K562 (cell line): ENCODE measurements at regions not wholly inside any gene's neighbourhood (a gene's known extent, or its start where the extent isn't known, plus 50 kb on each side); places are given as distances from the start of the nearest gene placed in this dataset.

ENCODE experiments used
- ATAC-seq: fragments of 200-7000 bp; cut with Tn5 transposase; 3 replicates; pipeline ENCODE4 v1.9.1; 2020; ENCODE audit warnings: moderate library complexity
- BruUV-seq: library from RNA; stranded (reverse); fragments of 400-500 nt; replicated peaks from 2 replicates; lab custom pipeline; 2021; lab: Mats Ljungman, UMichigan
- CTCF ChIA-PET: fragments of 300-600 bp; formaldehyde crosslinking; extraction: SDS; loops from one replicate; lab custom pipeline; 2021; ENCODE audit warnings: low intra/inter-chr PET ratio; lab: Yijun Ruan, JAX
- POLR2A ChIA-PET: fragments of 300-600, 350-650 bp; sonication (Branson Sonifier 250); formaldehyde crosslinking; extraction: SDS; loops from one replicate; lab custom pipeline; 2021; ENCODE audit warnings: antibody characterized with exemption, inconsistent platforms; lab: Yijun Ruan, JAX
- DNase-seq, 4 experiments: peaks; one replicate each; pipeline versions ENCODE4 v3.0.0 to v3.0.0-alpha.2; 2011 to 2018; ENCODE audit warnings: low spot score in 3 of 4, mixed read lengths in 3 of 4; ENCODE audit errors: extremely low read depth in 1 of 4
- FAIRE-seq: peaks from 2 replicates; lab custom pipeline; 2011; peaks lifted over from hg19 to GRCh38; lab: Jason Lieb, UNC
- H2AFZ ChIP-seq: 2 replicates; pipeline ENCODE4 v1.6.0; 2011; ENCODE audit warnings: low read depth, low read length, control low read depth, inconsistent platforms
- H3K27ac ChIP-seq: fragments of 200-600 bp; 3 replicates; pipeline ENCODE4 v1.8.0; 2011; ENCODE audit warnings: low read depth, mild to moderate bottlenecking, control low read depth, inconsistent platforms, low read length, moderate library complexity, mixed read lengths; ENCODE audit errors: extremely low read depth
- H3K27me3 ChIP-seq, 2 experiments: fragments of 300-600 bp in 1 of 2; 2 replicates in 1 of 2; 3 replicates in 1 of 2; pipeline versions ENCODE4 v1.6.0 to v1.8.0; 2011; ENCODE audit warnings: inconsistent platforms in 2 of 2, low read length in 2 of 2, mild to moderate bottlenecking in 1 of 2, mixed read lengths in 1 of 2, moderate library complexity in 1 of 2; ENCODE audit not compliant: control insufficient read depth in 2 of 2, insufficient read depth in 2 of 2
- H3K36me3 ChIP-seq: fragments of 300-600 bp; 3 replicates; pipeline ENCODE4 v1.8.0; 2011; ENCODE audit warnings: mild to moderate bottlenecking, low read length, inconsistent platforms; ENCODE audit not compliant: control insufficient read depth, insufficient read depth
- H3K4me1 ChIP-seq, 2 experiments: fragments of 200-600 bp in 1 of 2; replicated peaks in 1 of 2; 2 replicates in 1 of 2; 3 replicates in 1 of 2; pipeline versions ENCODE4 v1.5.1 to v1.8.0; 2011; ENCODE audit warnings: inconsistent platforms in 2 of 2, low read length in 2 of 2, mild to moderate bottlenecking in 1 of 2, mixed read lengths in 1 of 2, moderate library complexity in 1 of 2; ENCODE audit not compliant: control insufficient read depth in 2 of 2, insufficient read depth in 2 of 2
- H3K4me2 ChIP-seq: 2 replicates; pipeline ENCODE4 v1.6.1; 2011; ENCODE audit warnings: low read length, control low read depth, inconsistent platforms, mixed read lengths; ENCODE audit not compliant: insufficient read depth
- H3K4me3 ChIP-seq: fragments of 200-600 bp; sonication (generic), shearing (Covaris generic); 2 replicates; pipeline ENCODE4 v1.5.1; 2016; ENCODE audit warnings: control low read depth, inconsistent platforms
- H3K79me2 ChIP-seq: fragments of 200-600 bp; 3 replicates; pipeline ENCODE4 v1.8.0; 2011; ENCODE audit warnings: low read length, inconsistent platforms; ENCODE audit not compliant: control insufficient read depth, insufficient read depth
- H3K9ac ChIP-seq, 2 experiments: 2 replicates each; pipeline versions ENCODE4 v1.6.0 to v1.6.1; 2011; ENCODE audit warnings: low read depth in 2 of 2, low read length in 2 of 2, control low read depth in 1 of 2, inconsistent platforms in 1 of 2, mild to moderate bottlenecking in 1 of 2, mixed read lengths in 1 of 2; ENCODE audit not compliant: insufficient read depth in 1 of 2
- H3K9me1 ChIP-seq: one replicate; pipeline ENCODE4 v1.6.0; 2011; ENCODE audit warnings: inconsistent platforms, mild to moderate bottlenecking, low read length, moderate library complexity; ENCODE audit not compliant: control insufficient read depth, insufficient read depth
- H3K9me3 ChIP-seq: replicated peaks from 2 replicates; pipeline ENCODE4 v1.5.1; 2011; ENCODE audit warnings: low read depth, low read length, inconsistent platforms; ENCODE audit not compliant: control insufficient read depth, insufficient read depth
- H4K20me1 ChIP-seq: replicated peaks from 2 replicates; pipeline ENCODE4 v1.6.1; 2011; ENCODE audit warnings: low read length, inconsistent platforms, mixed read lengths; ENCODE audit not compliant: control insufficient read depth, insufficient read depth
- CREB1 ChIP-seq, 2 experiments: sonication (generic) in 1 of 2; formaldehyde crosslinking in 1 of 2; IDR thresholded peaks; 2 replicates each; pipeline versions ENCODE4 v1.6.1 to v1.8.0; 2012 to 2022; ENCODE audit warnings: inconsistent platforms in 1 of 2, mild to moderate bottlenecking in 1 of 2, missing genetic modification reagents in 1 of 2, moderate library complexity in 1 of 2
- DDX20 ChIP-seq: fragments of 450-650 bp; IDR thresholded peaks from 2 replicates; pipeline ENCODE4 v1.6.1; 2016; ENCODE audit warnings: missing genetic modification characterization, low read depth, mild to moderate bottlenecking, missing compliant biosample characterization, moderate library complexity
- KDM4B ChIP-seq, 2 experiments: fragments of 450-650 bp in 1 of 2; sonication (generic) in 1 of 2; IDR thresholded peaks; 2 replicates each; pipeline ENCODE4 v1.6.1; 2016 to 2017; ENCODE audit warnings: borderline replicate concordance in 2 of 2, antibody characterized with exemption in 1 of 2, low read depth in 1 of 2, mild to moderate bottlenecking in 1 of 2
- KLF13 ChIP-seq: fragments of 450-650 bp; IDR thresholded peaks from 2 replicates; pipeline ENCODE4 v1.6.1; 2016; ENCODE audit warnings: missing genetic modification characterization, low read depth, mild to moderate bottlenecking, missing compliant biosample characterization, moderate library complexity, borderline replicate concordance
- NRF1 ChIP-seq, 2 experiments: fragments of 450-650 bp; IDR thresholded peaks in 1 of 2; conservative IDR thresholded peaks in 1 of 2; 2 replicates each; pipeline ENCODE4 v1.6.1; 2014; ENCODE audit warnings: mild to moderate bottlenecking in 2 of 2
- SMAD1 ChIP-seq: fragments of 150-350 bp; IDR thresholded peaks from 2 replicates; pipeline ENCODE4 v1.6.1; 2014; ENCODE audit warnings: low read length, low read depth; ENCODE audit not compliant: partially characterized antibody
- TAF15 ChIP-seq: fragments of 200-400 bp; formaldehyde crosslinking; IDR thresholded peaks from 2 replicates; pipeline ENCODE4 v1.6.1; 2017; ENCODE audit warnings: mild to moderate bottlenecking, low read depth, low read length, moderate library complexity
- ZBED1 ChIP-seq: IDR thresholded peaks from 2 replicates; pipeline ENCODE4 v1.6.1; 2014
- ZC3H11A ChIP-seq: IDR thresholded peaks from 2 replicates; pipeline ENCODE4 v1.6.1; 2012; ENCODE audit warnings: low read depth, low read length, improper control_type of control experiment
- WGBS: fragments of 100-300 bp; shearing (Covaris generic); methylation state at CpG from one replicate; pipeline ENCODE4 v1.1.6; 2016; ENCODE audit warnings: low coverage, mixed read lengths; ENCODE audit not compliant: insufficient coverage; ENCODE audit errors: missing lambda C conversion rate; 5-methylcytosine and 5-hydroxymethylcytosine counted together
- in situ Hi-C: fragments of 300-500 bp; cut with MboI; formaldehyde crosslinking; loops from 4 replicates; pipeline ENCODE4 v1.15.0; 2018; ENCODE audit warnings: inconsistent platforms, mixed read lengths
- intact Hi-C: fragments of 100-400 bp; cut with micrococcal nuclease; formaldehyde crosslinking; loops from 2 replicates; pipeline ENCODE4 v1.14.2; 2022
- TF ChIP-seq, protein P1 (sequence below): fragments of 450-650 bp; IDR thresholded peaks from 2 replicates; pipeline ENCODE4 v1.7.0; 2016; ENCODE audit warnings: borderline replicate concordance
- TF ChIP-seq, protein P2 (sequence below): fragments of 450-650 bp; IDR thresholded peaks from 2 replicates; pipeline ENCODE4 v1.7.1; 2018; ENCODE audit warnings: mild to moderate bottlenecking, low read depth; ENCODE audit not compliant: partially characterized antibody

DNA sequence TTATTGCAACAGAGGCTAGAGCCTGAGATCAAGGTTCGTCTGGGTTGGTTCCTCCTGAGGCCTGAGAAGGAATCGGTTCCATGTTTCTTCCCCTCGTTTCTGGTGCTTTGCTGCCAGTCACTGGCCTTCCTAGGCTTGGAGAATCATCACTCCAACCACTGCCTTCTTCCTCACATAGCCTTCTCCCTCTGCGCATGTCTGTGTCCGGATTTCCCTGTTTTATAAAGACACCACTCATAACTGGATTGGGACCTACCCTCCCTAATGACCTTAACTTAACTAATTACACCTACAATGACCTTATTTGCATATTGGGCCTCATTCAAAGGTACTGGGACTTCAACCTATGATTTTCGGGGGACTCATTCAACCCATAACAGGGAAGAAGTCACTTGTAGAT lies 119.8 kb upstream of the CCDC68 start:
- intact Hi-C loops (no loop called here), in situ Hi-C loops (no loop called here)
- Histone ChIP-seq H3K4me1 (no peaks in the 10 kb centered on the region), H2AFZ (no peak overlapping the region), H3K9ac (no peak overlapping the region), H3K4me3 (no peak overlapping the region), H3K4me2 (no peak overlapping the region), H3K9me3 (no peaks in the 10 kb centered on the region), H3K36me3 (no peaks in the 10 kb centered on the region), H3K27me3 (peaks cover 0 to 10% of the 10 kb centered on the region in 2 experiments; a peak in 3 of 5 replicates), H4K20me1 (no peaks in the 10 kb centered on the region), H3K9me1 (no peaks in the 10 kb centered on the region), H3K79me2 (no peaks in the 10 kb centered on the region), H3K27ac (no peak overlapping the region)
- ChIA-PET POLR2A (interaction anchor here (1.2 kb wide), 1 partner anchor 14 kb away, joined by 4 read pairs; no protein-coding TSS in a partner anchor), CTCF (no interaction called here)
- peak; percentile 46 to 52 for TF ChIP-seq NRF1 (conservative IDR thresholded peaks at IDR 0.05 in 1 of 2, IDR thresholded peaks at IDR 0.05 in 1 of 2)
- TF ChIP-seq, protein P1, sequence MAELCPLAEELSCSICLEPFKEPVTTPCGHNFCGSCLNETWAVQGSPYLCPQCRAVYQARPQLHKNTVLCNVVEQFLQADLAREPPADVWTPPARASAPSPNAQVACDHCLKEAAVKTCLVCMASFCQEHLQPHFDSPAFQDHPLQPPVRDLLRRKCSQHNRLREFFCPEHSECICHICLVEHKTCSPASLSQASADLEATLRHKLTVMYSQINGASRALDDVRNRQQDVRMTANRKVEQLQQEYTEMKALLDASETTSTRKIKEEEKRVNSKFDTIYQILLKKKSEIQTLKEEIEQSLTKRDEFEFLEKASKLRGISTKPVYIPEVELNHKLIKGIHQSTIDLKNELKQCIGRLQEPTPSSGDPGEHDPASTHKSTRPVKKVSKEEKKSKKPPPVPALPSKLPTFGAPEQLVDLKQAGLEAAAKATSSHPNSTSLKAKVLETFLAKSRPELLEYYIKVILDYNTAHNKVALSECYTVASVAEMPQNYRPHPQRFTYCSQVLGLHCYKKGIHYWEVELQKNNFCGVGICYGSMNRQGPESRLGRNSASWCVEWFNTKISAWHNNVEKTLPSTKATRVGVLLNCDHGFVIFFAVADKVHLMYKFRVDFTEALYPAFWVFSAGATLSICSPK, result no peak
- DNase-seq, result no peak
- no peak for FAIRE-seq
- 3% methylated on average over 6 of the region's 6 CpGs for WGBS
- no peak for ATAC-seq
- BruUV-seq, result no TSS peak

DNA sequence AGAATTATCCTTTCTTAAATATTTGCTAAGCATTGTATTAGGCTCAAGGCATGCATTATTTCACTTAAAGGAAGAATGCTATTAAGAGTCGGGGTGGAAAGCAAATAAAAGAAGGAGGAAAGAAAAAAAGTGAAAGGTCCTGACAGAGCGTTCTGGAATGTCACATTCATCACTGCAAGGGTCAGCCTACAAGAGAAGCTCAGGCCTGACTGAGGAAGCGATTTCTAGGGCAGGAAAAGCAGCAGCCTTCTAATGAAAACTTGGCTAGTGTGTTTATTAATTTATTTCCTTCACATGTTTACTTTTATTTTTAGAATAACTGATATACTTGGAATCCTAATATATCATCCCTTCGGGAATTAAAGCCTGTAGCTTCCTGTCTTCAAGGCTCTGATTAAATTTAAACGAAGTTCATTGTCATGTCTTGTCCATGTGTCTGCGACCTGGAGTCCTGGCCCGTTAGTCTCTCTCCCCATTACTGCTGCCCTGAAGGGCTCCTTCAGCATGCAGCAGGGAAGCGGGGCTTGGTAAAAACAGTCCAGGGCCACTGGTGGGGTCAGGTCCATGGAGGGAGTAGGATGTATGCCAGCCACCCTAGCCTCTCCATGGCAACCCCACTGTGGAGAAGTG lies 119.2 kb upstream of the CCDC68 start:
- H3K9me1 ChIP-seq, result no peaks in the 10 kb centered on the region
- H3K9ac ChIP-seq, result no peak overlapping the region
- H3K36me3 ChIP-seq, result no peaks in the 10 kb centered on the region
- H3K79me2 ChIP-seq, result no peaks in the 10 kb centered on the region
- ChIA-PET CTCF (no interaction called here), POLR2A (no interaction called here)
- H4K20me1 ChIP-seq, result no peaks in the 10 kb centered on the region
- no peaks in the 10 kb centered on the region for H3K9me3 ChIP-seq
- H3K27ac ChIP-seq, result no peak overlapping the region
- in situ Hi-C loops (no loop called here), intact Hi-C loops (no loop called here)
- no peak overlapping the region for H2AFZ ChIP-seq
- no peak for ATAC-seq
- no peak overlapping the region for H3K4me2 ChIP-seq
- H3K27me3 ChIP-seq, result peaks cover 0 to 10% of the 10 kb centered on the region in 2 experiments; a peak in 3 of 5 replicates
- BruUV-seq, result no TSS peak
- H3K4me3 ChIP-seq, result no peak overlapping the region
- no peak for DNase-seq
- 3% methylated on average over 8 of the region's 8 CpGs for WGBS
- H3K4me1 ChIP-seq, result no peaks in the 10 kb centered on the region
- no peak for FAIRE-seq
- TF ChIP-seq CREB1 (IDR thresholded peaks at IDR 0.05) (no peak), CREB1 (CRISPR knock-in tag; IDR thresholded peaks at IDR 0.05) (no peak), ZC3H11A (no peak), ZBED1 (no peak), KLF13 (no peak), KDM4B (IDR thresholded peaks at IDR 0.05; ENCODE audit: borderline replicate concordance in 2 of 2, low read depth in 1 of 2) (no peak), DDX20 (tag) (no peak), TAF15 (no peak), SMAD1 (no peak)
- TF ChIP-seq, protein P2, sequence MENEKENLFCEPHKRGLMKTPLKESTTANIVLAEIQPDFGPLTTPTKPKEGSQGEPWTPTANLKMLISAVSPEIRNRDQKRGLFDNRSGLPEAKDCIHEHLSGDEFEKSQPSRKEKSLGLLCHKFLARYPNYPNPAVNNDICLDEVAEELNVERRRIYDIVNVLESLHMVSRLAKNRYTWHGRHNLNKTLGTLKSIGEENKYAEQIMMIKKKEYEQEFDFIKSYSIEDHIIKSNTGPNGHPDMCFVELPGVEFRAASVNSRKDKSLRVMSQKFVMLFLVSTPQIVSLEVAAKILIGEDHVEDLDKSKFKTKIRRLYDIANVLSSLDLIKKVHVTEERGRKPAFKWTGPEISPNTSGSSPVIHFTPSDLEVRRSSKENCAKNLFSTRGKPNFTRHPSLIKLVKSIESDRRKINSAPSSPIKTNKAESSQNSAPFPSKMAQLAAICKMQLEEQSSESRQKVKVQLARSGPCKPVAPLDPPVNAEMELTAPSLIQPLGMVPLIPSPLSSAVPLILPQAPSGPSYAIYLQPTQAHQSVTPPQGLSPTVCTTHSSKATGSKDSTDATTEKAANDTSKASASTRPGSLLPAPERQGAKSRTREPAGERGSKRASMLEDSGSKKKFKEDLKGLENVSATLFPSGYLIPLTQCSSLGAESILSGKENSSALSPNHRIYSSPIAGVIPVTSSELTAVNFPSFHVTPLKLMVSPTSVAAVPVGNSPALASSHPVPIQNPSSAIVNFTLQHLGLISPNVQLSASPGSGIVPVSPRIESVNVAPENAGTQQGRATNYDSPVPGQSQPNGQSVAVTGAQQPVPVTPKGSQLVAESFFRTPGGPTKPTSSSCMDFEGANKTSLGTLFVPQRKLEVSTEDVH, result no peak
